CD14-positive monocyte (primary cell): ENCODE measurements at regions not wholly inside any gene's neighbourhood (a gene's known extent, or its start where the extent isn't known, plus 50 kb on each side); places are given as distances from the start of the nearest gene placed in this dataset.
"Not testable (repeated sequence)": the region's sequence is repeated elsewhere in the genome, so short reads cannot be mapped to it uniquely, and the experiment has no call there.

Source experiments
- DNase-seq, 3 donors: peaks; one replicate each; pipeline ENCODE4 v3.0.0-alpha.2; 2011 to 2022
- H2AFZ ChIP-seq: 2 replicates; pipeline ENCODE4 v1.6.0; 2012; ENCODE audit warnings: mild to moderate bottlenecking, low read depth, low read length, inconsistent platforms; ENCODE audit not compliant: insufficient read depth, poor library complexity, severe bottlenecking
- H3K27ac ChIP-seq, 2 donors: 1 replicate in 1 of 2; 2 replicates in 1 of 2; pipeline ENCODE4 v1.5.1; 2012 to 2013; ENCODE audit warnings: low read length in 2 of 2, control low read depth in 1 of 2, inconsistent platforms in 1 of 2, low read depth in 1 of 2, mild to moderate bottlenecking in 1 of 2
- H3K27me3 ChIP-seq, 2 donors: one replicate each; pipeline versions ENCODE4 v1.6.0 to v1.6.1; 2011 to 2013; ENCODE audit warnings: low read length in 2 of 2; ENCODE audit not compliant: control insufficient read depth in 2 of 2, insufficient read depth in 2 of 2
- H3K36me3 ChIP-seq, 2 donors: replicated peaks in 1 of 2; 1 replicate in 1 of 2; 2 replicates in 1 of 2; pipeline versions ENCODE4 v1.5.1 to v1.6.1; 2012 to 2013; ENCODE audit warnings: low read length in 2 of 2, control low read depth in 1 of 2, inconsistent platforms in 1 of 2, mild to moderate bottlenecking in 1 of 2; ENCODE audit not compliant: insufficient read depth in 2 of 2, control insufficient read depth in 1 of 2
- H3K4me1 ChIP-seq, 2 donors: 1 replicate in 1 of 2; 2 replicates in 1 of 2; pipeline versions ENCODE4 v1.5.1 to v1.6.1; 2012 to 2013; ENCODE audit warnings: low read length in 2 of 2, control low read depth in 1 of 2, inconsistent platforms in 1 of 2, mild to moderate bottlenecking in 1 of 2, moderate library complexity in 1 of 2; ENCODE audit not compliant: insufficient read depth in 2 of 2, control insufficient read depth in 1 of 2
- H3K4me2 ChIP-seq: replicated peaks from 2 replicates; pipeline ENCODE3; 2012; ENCODE audit warnings: low read length, moderate library complexity, mild to moderate bottlenecking; ENCODE audit not compliant: poor library complexity, severe bottlenecking; ENCODE audit errors: extremely low read depth
- H3K4me3 ChIP-seq, 3 experiments: fragments of 200-600 bp in 1 of 3; sonication (generic) in 1 of 3; replicated peaks in 1 of 3; 1 replicate in 2 of 3; 2 replicates in 1 of 3; pipeline ENCODE4 v1.5.1; 2011 to 2013; ENCODE audit warnings: low read length in 3 of 3, mild to moderate bottlenecking in 3 of 3, control low read depth in 2 of 3, low read depth in 2 of 3, inconsistent platforms in 1 of 3, moderate library complexity in 1 of 3
- H3K79me2 ChIP-seq: 2 replicates; pipeline ENCODE4 v1.6.0; 2012; ENCODE audit warnings: mild to moderate bottlenecking, control low read depth, inconsistent platforms, low read length, moderate library complexity; ENCODE audit not compliant: insufficient read depth
- H3K9ac ChIP-seq: 2 replicates; pipeline ENCODE4 v1.6.0; 2017; ENCODE audit warnings: low read length, mild to moderate bottlenecking; ENCODE audit not compliant: insufficient read depth, poor library complexity, severe bottlenecking
- H3K9me3 ChIP-seq, 2 donors: replicated peaks in 1 of 2; 1 replicate in 1 of 2; 2 replicates in 1 of 2; pipeline versions ENCODE4 v1.5.1 to v1.6.1; 2012 to 2013; ENCODE audit warnings: low read length in 2 of 2, control low read depth in 1 of 2; ENCODE audit not compliant: control insufficient read depth in 1 of 2, insufficient read depth in 1 of 2
- H4K20me1 ChIP-seq: 2 replicates; pipeline ENCODE4 v1.6.0; 2012; ENCODE audit warnings: mild to moderate bottlenecking, low read length, control low read depth, moderate library complexity; ENCODE audit not compliant: insufficient read depth
- H3K27ac Mint-ChIP-seq, 7 donors: one replicate each; pipeline ENCODE4 v1.8.0; 2020; ENCODE audit warnings: mild to moderate bottlenecking in 7 of 7, mixed read lengths in 7 of 7, moderate library complexity in 6 of 7, inconsistent platforms in 2 of 7
- H3K27me3 Mint-ChIP-seq, 3 donors: one replicate each; pipeline ENCODE4 v1.8.0; 2021 to 2022; ENCODE audit warnings: low read depth in 3 of 3, mild to moderate bottlenecking in 3 of 3, mixed read lengths in 3 of 3, moderate library complexity in 3 of 3, inconsistent platforms in 1 of 3
- H3K36me3 Mint-ChIP-seq, 2 donors: one replicate each; pipeline ENCODE4 v1.8.0; 2020; ENCODE audit warnings: mixed read lengths in 2 of 2, inconsistent platforms in 1 of 2, mild to moderate bottlenecking in 1 of 2
- H3K4me1 Mint-ChIP-seq: one replicate; pipeline ENCODE4 v1.8.0; 2020; ENCODE audit warnings: mild to moderate bottlenecking, mixed read lengths
- H3K4me3 Mint-ChIP-seq, 2 donors: one replicate each; pipeline ENCODE4 v1.8.0; 2020; ENCODE audit warnings: mild to moderate bottlenecking in 2 of 2, mixed read lengths in 2 of 2, moderate library complexity in 1 of 2
- H3K9me3 Mint-ChIP-seq, 7 donors: one replicate each; pipeline ENCODE4 v1.8.0; 2020 to 2022; ENCODE audit warnings: mixed read lengths in 7 of 7, mild to moderate bottlenecking in 6 of 7, moderate library complexity in 6 of 7, inconsistent platforms in 2 of 7
- WGBS: methylation state at CpG from one replicate; pipeline ENCODE4 v1.1.5; 2013; ENCODE audit warnings: missing lambda C conversion rate; ENCODE audit not compliant: insufficient coverage; 5-methylcytosine and 5-hydroxymethylcytosine counted together
- intact Hi-C, 2 donors: fragments of 100-400 bp; cut with micrococcal nuclease; formaldehyde crosslinking; loops; one replicate each; pipeline versions ENCODE4 v1.15.0 to v1.15.1; 2023
- TF ChIP-seq, protein P1 (sequence below): fragments of 200-600 bp; IDR thresholded peaks from one replicate; pipeline ENCODE4 v1.8.0; 2022; ENCODE audit warnings: antibody characterized with exemption, mild to moderate bottlenecking

DNA sequence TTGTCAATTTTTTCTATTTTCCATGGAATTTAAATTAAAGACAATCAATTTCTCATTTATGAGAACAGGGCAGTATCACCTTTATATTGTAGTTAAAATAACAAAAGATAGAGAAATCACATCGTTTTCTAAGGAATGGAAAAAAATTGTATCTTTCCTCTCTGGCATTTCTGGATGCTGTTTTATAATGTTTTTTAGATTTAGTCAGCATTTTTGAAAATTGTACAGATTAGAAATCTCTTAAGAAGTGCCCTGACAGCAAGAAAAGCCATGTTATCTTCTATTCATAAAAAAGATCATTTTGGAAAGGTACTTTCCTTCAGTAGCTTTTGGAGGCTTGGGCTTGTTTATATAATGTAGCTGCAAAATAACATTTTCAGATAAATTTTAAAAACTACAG, 116.9 kb downstream of the PLG start:
- peaks cover 16 to 20% of the 10 kb centered on the region in 2 donors for H3K9me3 ChIP-seq
- H3K4me1 ChIP-seq: no peaks in the 10 kb centered on the region
- H2AFZ ChIP-seq: no peak overlapping the region
- intact Hi-C loops: no loop called here
- no peak overlapping the region for H3K9ac ChIP-seq
- Mint-ChIP-seq H3K4me1 (no peaks in the 10 kb centered on the region), H3K36me3 (no peaks in the 10 kb centered on the region), H3K9me3 (peaks cover 4 to 18% (median 12%) of the 10 kb centered on the region in 7 donors), H3K4me3 (no peak overlapping the region), H3K27ac (no peak overlapping the region), H3K27me3 (no peaks in the 10 kb centered on the region)
- H3K4me3 ChIP-seq: no peak overlapping the region
- no peak overlapping the region for H3K27ac ChIP-seq
- no peaks in the 10 kb centered on the region for H3K36me3 ChIP-seq
- DNase-seq: no peak
- H4K20me1 ChIP-seq: no peaks in the 10 kb centered on the region
- no peaks in the 10 kb centered on the region for H3K79me2 ChIP-seq
- H3K27me3 ChIP-seq: no peaks in the 10 kb centered on the region
- TF ChIP-seq, protein P1, sequence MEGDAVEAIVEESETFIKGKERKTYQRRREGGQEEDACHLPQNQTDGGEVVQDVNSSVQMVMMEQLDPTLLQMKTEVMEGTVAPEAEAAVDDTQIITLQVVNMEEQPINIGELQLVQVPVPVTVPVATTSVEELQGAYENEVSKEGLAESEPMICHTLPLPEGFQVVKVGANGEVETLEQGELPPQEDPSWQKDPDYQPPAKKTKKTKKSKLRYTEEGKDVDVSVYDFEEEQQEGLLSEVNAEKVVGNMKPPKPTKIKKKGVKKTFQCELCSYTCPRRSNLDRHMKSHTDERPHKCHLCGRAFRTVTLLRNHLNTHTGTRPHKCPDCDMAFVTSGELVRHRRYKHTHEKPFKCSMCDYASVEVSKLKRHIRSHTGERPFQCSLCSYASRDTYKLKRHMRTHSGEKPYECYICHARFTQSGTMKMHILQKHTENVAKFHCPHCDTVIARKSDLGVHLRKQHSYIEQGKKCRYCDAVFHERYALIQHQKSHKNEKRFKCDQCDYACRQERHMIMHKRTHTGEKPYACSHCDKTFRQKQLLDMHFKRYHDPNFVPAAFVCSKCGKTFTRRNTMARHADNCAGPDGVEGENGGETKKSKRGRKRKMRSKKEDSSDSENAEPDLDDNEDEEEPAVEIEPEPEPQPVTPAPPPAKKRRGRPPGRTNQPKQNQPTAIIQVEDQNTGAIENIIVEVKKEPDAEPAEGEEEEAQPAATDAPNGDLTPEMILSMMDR: no peak
- WGBS: no CpG with 5 or more reads among the region's 1 CpG
- no peak overlapping the region for H3K4me2 ChIP-seq

DNA sequence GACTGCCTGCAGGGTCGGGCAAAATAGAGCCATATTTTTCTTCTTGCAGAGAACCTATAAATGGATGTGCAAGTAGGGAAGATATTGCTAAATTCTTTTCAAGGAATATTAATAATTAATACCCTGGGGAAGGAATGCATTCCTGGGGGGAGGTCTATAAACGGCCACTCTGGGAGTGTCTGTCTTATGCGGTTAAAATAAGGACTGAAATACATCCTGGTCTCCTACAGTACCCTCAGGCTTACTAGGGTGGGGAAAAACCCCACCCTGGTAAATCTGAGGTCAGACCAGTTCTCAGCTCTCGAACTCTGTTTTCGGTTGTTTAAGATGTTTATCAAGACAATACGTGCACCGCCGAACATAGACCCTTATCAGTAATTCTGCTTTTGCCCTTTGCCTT, 118.6 kb downstream of the PLG start:
- H4K20me1 ChIP-seq, H3K36me3 Mint-ChIP-seq, H3K27ac Mint-ChIP-seq, H3K27ac ChIP-seq, H3K4me3 Mint-ChIP-seq, H3K27me3 ChIP-seq, H3K4me2 ChIP-seq, intact Hi-C loops, H3K9ac ChIP-seq, H3K27me3 Mint-ChIP-seq, H3K4me1 ChIP-seq, H3K79me2 ChIP-seq, H3K4me3 ChIP-seq, H2AFZ ChIP-seq, DNase-seq, H3K4me1 Mint-ChIP-seq, H3K36me3 ChIP-seq: not testable (repeated sequence)
- peaks cover 4 to 18% (median 12%) of the 10 kb centered on the region in 7 donors for H3K9me3 Mint-ChIP-seq
- peaks cover 16 to 20% of the 10 kb centered on the region in 2 donors for H3K9me3 ChIP-seq
- WGBS: 94% methylated on average over 4 of the region's 8 CpGs
